GM21367 (cell line): ENCODE measurements at regions not wholly inside any gene's neighbourhood (a gene's known extent, or its start where the extent isn't known, plus 50 kb on each side); places are given as distances from the start of the nearest gene placed in this dataset.

Experiments used
- ATAC-seq: cut with Tn5 transposase; IDR thresholded peaks from one replicate; pipeline ENCODE4 v1.9.1; 2021; ENCODE audit not compliant: unreplicated experiment

DNA sequence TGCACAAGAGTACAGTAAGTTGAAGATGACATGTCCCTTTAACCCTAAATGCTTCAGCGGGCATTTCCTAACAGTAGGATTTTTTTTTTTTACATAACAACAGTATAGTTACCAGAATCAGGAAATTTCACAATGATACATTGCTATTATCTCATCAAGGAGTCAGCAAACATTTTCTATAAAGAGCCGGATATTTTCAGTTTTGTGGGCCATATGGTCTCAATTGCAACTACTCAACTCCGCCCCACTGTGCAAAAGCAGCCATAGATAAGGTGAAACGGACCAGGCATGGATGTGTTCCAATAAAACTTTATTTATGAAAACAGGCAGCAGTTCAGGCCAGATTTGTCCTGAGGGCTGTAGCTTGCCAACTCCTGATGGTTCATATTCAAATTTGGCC lies 130.6 kb downstream of the SMAD6 start:
- ATAC-seq, result no peak

DNA sequence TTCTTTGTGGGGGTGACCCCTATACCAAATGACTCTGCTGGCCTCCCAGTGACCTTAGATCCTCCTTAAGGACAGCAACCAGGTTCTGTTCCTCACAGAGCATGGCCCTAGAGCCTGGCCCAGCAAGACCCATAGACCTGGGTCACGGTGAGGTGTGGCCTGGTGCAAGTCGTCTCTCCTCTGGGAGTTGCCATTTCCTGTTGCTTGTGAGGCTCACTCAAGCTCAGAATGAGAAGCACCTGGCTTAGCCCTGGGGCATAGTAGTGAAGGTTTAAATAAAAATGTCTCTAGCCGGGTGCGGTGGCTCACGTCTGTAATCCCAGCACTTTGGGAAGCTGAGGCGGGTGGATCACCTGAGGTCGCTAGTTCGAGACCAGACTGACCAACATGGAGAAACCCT lies 131.3 kb downstream of the SMAD6 start:
- ATAC-seq, result no peak

DNA sequence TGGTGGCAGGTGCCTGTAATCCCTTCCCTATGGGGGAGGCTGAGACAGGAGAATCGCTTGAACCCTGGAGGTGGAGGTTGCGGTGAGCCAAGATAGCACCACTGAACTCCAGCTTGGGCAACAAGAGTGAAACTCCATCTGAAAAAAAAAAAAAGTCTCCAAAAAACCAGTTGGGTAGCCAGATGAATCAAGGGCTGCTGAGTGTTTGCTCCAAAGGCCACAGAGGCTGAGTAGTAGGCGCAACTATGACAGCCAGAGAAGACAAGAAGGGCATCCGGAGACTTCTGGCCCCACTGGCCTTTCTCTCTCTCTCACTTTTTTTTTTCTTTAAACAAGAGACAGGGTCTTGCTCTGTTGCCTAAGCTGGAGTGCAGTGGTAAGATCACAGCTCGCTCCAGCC lies 131.8 kb downstream of the SMAD6 start:
- no peak for ATAC-seq

GRCh38 chr15:66834881-66835878 lies 133.1 kb downstream of the SMAD6 start:
- ATAC-seq, result no peak

DNA sequence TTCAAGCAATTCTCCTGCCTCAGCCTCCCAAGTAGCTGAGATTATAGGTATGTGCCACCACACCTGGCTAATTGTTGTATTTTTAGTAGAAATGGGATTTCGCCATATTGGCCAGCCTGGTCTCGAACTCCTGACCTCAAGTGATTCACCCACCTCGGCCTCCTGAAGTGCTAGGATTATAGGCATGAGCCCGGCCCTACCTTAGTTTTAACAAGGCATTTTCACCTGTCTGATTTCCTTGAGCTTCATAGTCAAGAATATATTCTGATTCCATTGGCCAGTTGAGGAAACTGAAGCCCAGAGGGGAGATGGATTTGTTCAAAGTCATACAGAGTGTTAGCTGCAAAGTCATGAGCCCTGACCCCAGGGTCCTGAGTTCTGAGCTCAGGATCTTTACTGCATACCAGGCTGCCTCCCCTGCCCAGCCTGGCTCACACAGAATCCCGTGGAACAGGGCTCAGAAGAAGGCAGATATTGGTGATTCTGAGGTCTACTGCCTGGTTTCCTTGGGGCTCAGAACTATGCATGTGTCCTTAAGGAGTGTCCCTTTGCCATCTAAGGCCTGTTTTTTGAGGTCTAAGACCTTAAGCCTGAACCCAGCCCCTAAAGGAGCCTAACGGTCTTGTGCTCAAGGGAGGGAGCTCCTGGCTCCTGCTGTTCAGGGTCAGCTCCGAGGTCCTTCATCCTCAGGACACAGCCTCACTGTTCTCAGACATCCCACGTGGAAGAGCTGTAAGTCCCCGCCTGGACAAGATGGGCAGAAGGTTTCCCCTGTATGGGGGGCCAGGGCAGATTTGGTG lies 134.4 kb downstream of the SMAD6 start:
- no peak for ATAC-seq

DNA sequence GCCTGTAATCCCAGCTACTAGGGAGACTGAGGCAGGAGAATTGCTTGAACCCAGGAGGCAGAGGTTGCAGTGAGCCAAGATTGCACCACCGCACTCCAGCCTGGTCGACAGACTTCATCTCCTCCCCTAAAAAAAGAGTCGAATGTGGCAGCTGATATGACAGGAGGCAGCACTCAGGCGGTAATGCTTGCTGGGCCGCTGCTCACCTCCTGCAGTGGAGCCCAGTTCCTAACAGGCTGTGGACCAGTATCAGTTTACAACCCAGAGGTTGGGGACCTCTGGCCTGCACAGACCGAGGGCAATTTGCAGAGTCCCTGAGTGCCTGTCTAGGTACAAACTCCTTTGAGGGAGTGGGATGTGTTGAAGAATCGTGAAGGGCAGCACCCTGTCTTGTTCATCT lies 136.2 kb downstream of the SMAD6 start:
- no peak for ATAC-seq

- no peak for ATAC-seq
Observed at GRCh38 chr15:66838671-66839239, 136.7 kb downstream of the SMAD6 start.

DNA sequence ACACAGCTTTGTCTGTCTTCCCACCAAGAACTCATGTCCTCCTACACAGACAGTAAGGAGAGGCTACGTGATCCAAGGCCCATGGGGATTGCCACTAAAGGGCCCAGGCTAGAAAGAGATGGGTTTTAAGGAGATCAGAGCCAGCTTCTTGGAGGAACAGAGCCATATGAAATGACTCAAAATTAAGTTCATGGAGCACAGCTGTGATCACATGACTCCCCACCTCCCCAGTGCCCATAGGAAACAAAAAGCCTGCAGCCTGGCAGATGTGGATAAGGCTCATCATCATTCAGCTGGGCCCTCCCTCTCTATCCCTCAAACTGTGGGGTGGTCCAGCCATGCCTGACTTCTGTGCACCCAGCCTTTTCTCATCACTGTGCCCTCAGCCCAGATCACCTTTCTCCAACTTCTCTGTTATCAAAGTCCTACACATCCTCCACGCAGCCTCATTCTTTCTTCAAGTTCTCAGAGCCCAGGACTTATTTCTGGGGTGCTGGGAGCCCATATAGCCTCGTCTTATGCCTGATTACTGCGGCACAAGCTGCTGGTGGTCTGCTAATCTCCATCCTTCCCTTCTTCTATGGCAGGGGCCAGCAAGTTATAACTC lies 137.6 kb downstream of the SMAD6 start:
- ATAC-seq, result no peak

GRCh38 chr15:66840615-66841390 lies 138.8 kb downstream of the SMAD6 start:
- ATAC-seq, result no peak

- no peak for ATAC-seq
Observed at GRCh38 chr15:66841953-66842681, 140.1 kb downstream of the SMAD6 start.

GRCh38 chr15:66842710-66843441 lies 140.8 kb downstream of the SMAD6 start:
- ATAC-seq, result no peak

GRCh38 chr15:66843581-66843980 lies 141.5 kb downstream of the SMAD6 start:
- no peak for ATAC-seq

GRCh38 chr15:66844041-66844746 lies 142.2 kb downstream of the SMAD6 start:
- no peak for ATAC-seq

DNA sequence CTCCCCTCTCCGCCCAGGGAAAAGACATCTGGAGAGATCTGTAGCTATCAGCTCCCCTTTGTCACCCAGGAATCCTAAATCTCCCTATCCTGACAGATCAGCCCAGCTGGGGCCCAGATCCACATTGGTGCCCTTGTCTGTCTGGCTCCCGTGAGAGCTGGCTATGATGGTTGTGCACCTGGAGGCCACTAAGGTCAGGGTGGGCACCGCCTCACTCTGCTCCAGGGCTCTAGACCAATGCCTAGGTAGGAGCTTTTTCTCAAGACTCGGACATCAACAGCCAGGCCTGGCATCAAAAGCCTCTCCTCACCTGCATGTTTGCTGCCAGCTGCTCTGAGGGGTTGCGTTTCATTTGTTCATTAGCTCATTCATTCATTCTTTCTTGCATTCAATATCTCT lies 142.7 kb downstream of the SMAD6 start:
- ATAC-seq, result no peak

DNA sequence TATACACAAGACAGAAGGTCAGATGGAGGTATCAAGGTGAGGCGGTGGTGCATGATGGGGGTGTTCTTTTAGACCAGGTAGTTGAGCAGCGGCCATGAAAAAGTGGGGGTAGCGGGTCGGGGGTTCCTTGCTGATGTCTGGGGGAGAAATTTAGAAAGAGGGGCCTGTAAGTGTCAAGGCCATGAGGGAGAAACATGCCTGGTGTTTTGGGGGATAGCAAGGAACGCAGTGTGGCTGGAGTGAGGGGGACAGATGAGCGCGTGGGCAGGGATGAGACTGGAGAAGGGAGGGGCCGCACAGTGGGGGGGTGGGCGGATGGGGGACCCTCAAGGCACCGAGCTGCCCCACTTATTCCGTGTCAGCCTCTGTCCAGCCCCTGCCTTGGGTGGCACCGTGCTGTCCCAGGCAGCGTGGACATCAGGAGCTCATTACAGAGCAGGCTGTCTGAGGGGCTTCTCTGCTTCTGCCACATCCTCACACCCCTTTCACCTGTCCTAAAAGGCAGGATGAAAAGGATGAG lies 143.3 kb downstream of the SMAD6 start:
- ATAC-seq, result no peak

GRCh38 chr15:66846031-66846430 lies 144.0 kb downstream of the SMAD6 start:
- no peak for ATAC-seq

- no peak for ATAC-seq
Observed at GRCh38 chr15:66846811-66847210, 144.8 kb downstream of the SMAD6 start.

DNA sequence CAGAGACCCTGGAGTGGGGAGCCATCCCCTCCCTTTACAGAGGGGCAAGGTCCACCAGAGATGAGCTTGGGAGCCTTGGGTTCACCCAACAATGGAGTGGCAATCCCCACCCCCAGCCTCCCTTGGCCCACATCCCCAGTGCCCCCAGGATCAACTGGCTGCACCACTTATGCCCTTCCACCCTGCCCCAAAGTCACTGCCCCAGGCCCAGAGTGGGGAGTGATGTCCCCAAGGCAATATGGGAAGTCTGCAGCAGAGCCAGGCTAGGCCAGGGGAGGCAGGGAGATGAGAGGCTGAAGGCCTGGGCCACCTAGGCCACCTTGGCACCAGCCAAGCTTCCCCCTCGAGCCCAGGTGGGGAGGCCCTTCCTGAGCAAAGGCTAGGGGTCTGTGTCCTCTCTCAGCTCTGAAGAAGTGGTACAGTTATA lies 145.5 kb downstream of the SMAD6 start:
- ATAC-seq, result no peak
